ENCODE measurements at regions not wholly inside any gene's neighbourhood (a gene's known extent, or its start where the extent isn't known, plus 50 kb on each side); places are given as distances from the start of the nearest gene placed in this dataset.

DNA sequence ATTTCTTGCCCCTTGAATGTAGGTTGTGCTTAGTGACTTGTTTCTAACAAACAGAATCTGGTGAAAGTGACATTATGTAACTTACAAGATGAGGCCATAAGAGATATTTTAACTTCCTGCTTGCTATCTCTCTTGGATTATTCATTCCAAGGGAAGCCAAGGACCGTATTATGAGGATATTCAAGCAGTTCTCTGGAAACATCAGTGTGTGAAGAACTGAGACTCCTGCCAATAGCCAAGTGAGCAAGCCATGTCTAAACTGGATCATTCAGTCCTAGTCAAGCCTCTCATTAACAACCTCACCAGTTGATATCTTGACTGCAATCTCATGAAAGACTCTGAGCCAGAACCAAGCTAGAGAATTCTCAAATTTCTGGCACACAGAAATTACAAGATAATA lies 765.1 kb upstream of the SLC8A1 start:
- TF ChIP-seq, protein P1, sequence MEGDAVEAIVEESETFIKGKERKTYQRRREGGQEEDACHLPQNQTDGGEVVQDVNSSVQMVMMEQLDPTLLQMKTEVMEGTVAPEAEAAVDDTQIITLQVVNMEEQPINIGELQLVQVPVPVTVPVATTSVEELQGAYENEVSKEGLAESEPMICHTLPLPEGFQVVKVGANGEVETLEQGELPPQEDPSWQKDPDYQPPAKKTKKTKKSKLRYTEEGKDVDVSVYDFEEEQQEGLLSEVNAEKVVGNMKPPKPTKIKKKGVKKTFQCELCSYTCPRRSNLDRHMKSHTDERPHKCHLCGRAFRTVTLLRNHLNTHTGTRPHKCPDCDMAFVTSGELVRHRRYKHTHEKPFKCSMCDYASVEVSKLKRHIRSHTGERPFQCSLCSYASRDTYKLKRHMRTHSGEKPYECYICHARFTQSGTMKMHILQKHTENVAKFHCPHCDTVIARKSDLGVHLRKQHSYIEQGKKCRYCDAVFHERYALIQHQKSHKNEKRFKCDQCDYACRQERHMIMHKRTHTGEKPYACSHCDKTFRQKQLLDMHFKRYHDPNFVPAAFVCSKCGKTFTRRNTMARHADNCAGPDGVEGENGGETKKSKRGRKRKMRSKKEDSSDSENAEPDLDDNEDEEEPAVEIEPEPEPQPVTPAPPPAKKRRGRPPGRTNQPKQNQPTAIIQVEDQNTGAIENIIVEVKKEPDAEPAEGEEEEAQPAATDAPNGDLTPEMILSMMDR (conservative IDR thresholded peaks at IDR 0.05; ENCODE audit: low read length), result no peak
- no peak for TF ChIP-seq EZH2phosphoT487 (IDR thresholded peaks at IDR 0.05; ENCODE audit: borderline replicate concordance, low read depth, low read length)
